Spleen (tissue), 11 donors: ENCODE measurements at regions not wholly inside any gene's neighbourhood (a gene's known extent, or its start where the extent isn't known, plus 50 kb on each side); places are given as distances from the start of the nearest gene placed in this dataset.

Experiments used
- DNase-seq: peaks from one replicate; pipeline ENCODE4 v3.0.0-alpha.2; 2020
- H3K27ac ChIP-seq, 8 donors: fragments of 200-600 bp; sonication (generic) in 7 of 8; 1 replicate in 4 of 8; 2 replicates in 4 of 8; pipeline versions ENCODE4 v1.5.0 to v1.8.0; 2016 to 2021; ENCODE audit warnings: inconsistent platforms in 4 of 8, mild to moderate bottlenecking in 4 of 8, moderate library complexity in 1 of 8
- H3K27me3 ChIP-seq, 7 donors: fragments of 200-600 bp; sonication (generic) in 6 of 7; replicated peaks in 1 of 7; 1 replicate in 4 of 7; 2 replicates in 3 of 7; pipeline versions ENCODE4 v1.5.0 to v1.8.0; 2016 to 2021; ENCODE audit warnings: inconsistent platforms in 3 of 7, mild to moderate bottlenecking in 1 of 7
- H3K36me3 ChIP-seq, 6 donors: fragments of 200-600 bp; sonication (generic) in 5 of 6; 1 replicate in 4 of 6; 2 replicates in 2 of 6; pipeline versions ENCODE4 v1.5.0 to v1.8.0; 2016 to 2021; ENCODE audit warnings: inconsistent platforms in 2 of 6
- H3K4me1 ChIP-seq, 6 donors: fragments of 200-600 bp; sonication (generic) in 5 of 6; 1 replicate in 3 of 6; 2 replicates in 3 of 6; pipeline versions ENCODE4 v1.5.0 to v1.8.0; 2016 to 2021; ENCODE audit warnings: inconsistent platforms in 3 of 6
- H3K4me3 ChIP-seq, 8 donors: fragments of 200-600 bp; sonication (generic) in 7 of 8; 1 replicate in 4 of 8; 2 replicates in 4 of 8; pipeline versions ENCODE4 v1.5.0 to v1.8.0; 2016 to 2021; ENCODE audit warnings: inconsistent platforms in 4 of 8, mild to moderate bottlenecking in 4 of 8, moderate library complexity in 2 of 8
- H3K9me3 ChIP-seq, 8 donors: fragments of 200-600 bp; sonication (generic) in 7 of 8; 1 replicate in 4 of 8; 2 replicates in 4 of 8; pipeline versions ENCODE4 v1.5.0 to v1.8.0; 2016 to 2021; ENCODE audit warnings: inconsistent platforms in 4 of 8
- POLR2A ChIP-seq, 3 donors: fragments of 450-650 bp; IDR thresholded peaks; one replicate each; pipeline ENCODE4 v1.5.1; 2017; ENCODE audit warnings: antibody characterized with exemption in 3 of 3, mild to moderate bottlenecking in 1 of 3
- POLR2AphosphoS5 ChIP-seq, 3 donors: sonication (generic); formaldehyde crosslinking; IDR thresholded peaks; one replicate each; pipeline ENCODE4 v1.5.1; 2017; ENCODE audit warnings: antibody characterized with exemption in 3 of 3
- WGBS, 5 donors: extraction: QIAGEN DNeasy Blood & Tissue Kit in 3 of 5; methylation state at CpG; one replicate each; pipeline versions ENCODE4 v1.1.5 to v1.1.7; 2013 to 2018; 5-methylcytosine and 5-hydroxymethylcytosine counted together
- intact Hi-C: fragments of 100-400 bp; cut with DNase I; formaldehyde crosslinking; loops from one replicate; pipeline ENCODE4 v1.15.0; 2023; ENCODE audit warnings: low total_unique reads
- TF ChIP-seq, protein P1 (sequence below), 11 experiments: fragments of 200-600 bp in 7 of 11; fragments of 450-650 bp in 4 of 11; sonication (generic) in 4 of 11; IDR thresholded peaks in 8 of 11; conservative IDR thresholded peaks in 3 of 11; 1 replicate in 7 of 11; 2 replicates in 4 of 11; pipeline versions ENCODE4 v1.4.0 to v1.8.0; 2016 to 2021; ENCODE audit warnings: antibody characterized with exemption in 11 of 11, inconsistent platforms in 4 of 11, mild to moderate bottlenecking in 1 of 11
- donor health status: healthy with polysubstance abuse.
- donor health status: DM: no; HTN: no; CAD: no; lungs with moderate emphysema.
- donor health status: DM: no; HTN: no; CAD: no.
- donor health status: Bipolar disorder and iron deficiency.
- donor health status: healthy.
- donor health status: DM: no; HTN: no; CAD: no.
- donor health status: DM: yes; HTN: yes; CAD: no.

DNA sequence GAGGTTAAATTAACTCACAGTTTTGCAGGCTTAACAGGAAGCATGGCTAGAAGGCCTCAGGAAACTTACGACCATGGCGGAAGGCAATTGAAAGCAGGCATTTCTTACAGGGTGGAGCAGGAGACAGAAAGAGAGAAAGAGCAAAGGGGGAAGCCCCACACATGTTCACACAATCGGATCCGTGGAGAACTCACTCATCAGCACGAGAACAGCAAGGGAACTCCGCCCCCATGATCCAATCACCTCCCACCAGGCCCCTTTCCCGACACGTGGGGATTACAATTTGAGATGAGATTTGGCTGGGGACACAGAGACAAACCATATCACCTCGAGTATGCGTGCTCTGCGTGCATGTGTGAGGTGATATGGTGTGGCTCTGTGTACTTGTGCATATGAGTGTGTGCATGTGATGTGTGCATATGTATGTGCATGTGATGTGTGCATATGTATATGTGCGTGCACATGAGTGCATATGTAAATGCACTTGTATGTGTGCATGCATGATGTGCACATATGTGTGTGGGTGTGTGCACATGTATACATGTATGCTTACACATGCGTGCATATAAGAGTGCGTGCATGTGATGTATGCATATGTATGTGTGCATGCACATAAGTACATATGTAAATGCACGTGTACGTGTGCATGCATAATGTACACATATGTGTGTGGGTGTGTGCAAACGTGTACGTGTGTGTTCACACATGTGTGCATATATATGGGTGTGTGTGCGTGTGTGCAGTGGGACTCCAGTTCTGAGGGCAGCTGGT, 108.7 kb upstream of the HDAC4 start:
- H3K4me3 ChIP-seq = no peak overlapping the region
- H3K36me3 ChIP-seq = no peaks in the 10 kb centered on the region
- intact Hi-C loops = no loop called here
- H3K9me3 ChIP-seq = no peaks in the 10 kb centered on the region
- H3K4me1 ChIP-seq = peaks cover 0 to 18% (median 0%) of the 10 kb centered on the region in 6 donors
- DNase-seq = no peak
- peaks cover 0 to 4% (median 0%) of the 10 kb centered on the region in 7 donors for H3K27me3 ChIP-seq
- TF ChIP-seq, protein P1, sequence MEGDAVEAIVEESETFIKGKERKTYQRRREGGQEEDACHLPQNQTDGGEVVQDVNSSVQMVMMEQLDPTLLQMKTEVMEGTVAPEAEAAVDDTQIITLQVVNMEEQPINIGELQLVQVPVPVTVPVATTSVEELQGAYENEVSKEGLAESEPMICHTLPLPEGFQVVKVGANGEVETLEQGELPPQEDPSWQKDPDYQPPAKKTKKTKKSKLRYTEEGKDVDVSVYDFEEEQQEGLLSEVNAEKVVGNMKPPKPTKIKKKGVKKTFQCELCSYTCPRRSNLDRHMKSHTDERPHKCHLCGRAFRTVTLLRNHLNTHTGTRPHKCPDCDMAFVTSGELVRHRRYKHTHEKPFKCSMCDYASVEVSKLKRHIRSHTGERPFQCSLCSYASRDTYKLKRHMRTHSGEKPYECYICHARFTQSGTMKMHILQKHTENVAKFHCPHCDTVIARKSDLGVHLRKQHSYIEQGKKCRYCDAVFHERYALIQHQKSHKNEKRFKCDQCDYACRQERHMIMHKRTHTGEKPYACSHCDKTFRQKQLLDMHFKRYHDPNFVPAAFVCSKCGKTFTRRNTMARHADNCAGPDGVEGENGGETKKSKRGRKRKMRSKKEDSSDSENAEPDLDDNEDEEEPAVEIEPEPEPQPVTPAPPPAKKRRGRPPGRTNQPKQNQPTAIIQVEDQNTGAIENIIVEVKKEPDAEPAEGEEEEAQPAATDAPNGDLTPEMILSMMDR (IDR thresholded peaks at IDR 0.05 in 8 of 11, conservative IDR thresholded peaks at IDR 0.05 in 3 of 11) = no peak
- no peak for TF ChIP-seq POLR2AphosphoS5 (IDR thresholded peaks at IDR 0.05)
- no peak for TF ChIP-seq POLR2A (IDR thresholded peaks at IDR 0.05)
- H3K27ac ChIP-seq = no peak overlapping the region
- WGBS, 5 donors = 59 to 64% (median 63%) methylated on average over 19 of the region's 19 CpGs

DNA sequence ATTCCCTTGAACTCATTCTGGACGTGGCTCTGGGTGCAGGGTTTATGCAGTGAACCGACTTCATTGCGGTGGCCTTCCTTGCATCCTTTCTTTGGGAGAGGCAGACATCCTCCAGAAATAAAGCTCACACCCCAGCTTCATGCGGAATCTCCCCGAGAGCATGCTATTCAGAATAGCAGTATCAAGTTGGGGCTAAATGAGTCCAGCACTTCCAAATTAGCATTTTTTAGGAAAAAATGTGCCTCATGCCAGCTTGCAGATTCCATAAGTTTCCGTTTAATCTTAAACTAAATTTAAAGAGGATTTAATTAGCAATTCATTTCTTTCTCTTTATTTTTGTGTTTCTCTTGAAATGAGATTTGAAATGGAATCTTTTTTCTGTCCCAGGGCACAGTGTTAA, 107.4 kb upstream of the HDAC4 start:
- DNase-seq = no peak
- Histone ChIP-seq H3K9me3 (no peaks in the 10 kb centered on the region), H3K27ac (no peak overlapping the region), H3K4me3 (no peak overlapping the region), H3K27me3 (peaks cover 0 to 4% (median 0%) of the 10 kb centered on the region in 7 donors), H3K36me3 (no peaks in the 10 kb centered on the region), H3K4me1 (peaks cover 0 to 27% (median 4%) of the 10 kb centered on the region in 6 donors)
- TF ChIP-seq POLR2A (IDR thresholded peaks at IDR 0.05) (no peak), POLR2AphosphoS5 (IDR thresholded peaks at IDR 0.05) (no peak)
- TF ChIP-seq, protein P1 (IDR thresholded peaks at IDR 0.05 in 8 of 11, conservative IDR thresholded peaks at IDR 0.05 in 3 of 11) = no peak
- WGBS, 5 donors = 84 to 89% (median 89%) methylated on average over 6 of the region's 6 CpGs
- intact Hi-C loops = no loop called here

DNA sequence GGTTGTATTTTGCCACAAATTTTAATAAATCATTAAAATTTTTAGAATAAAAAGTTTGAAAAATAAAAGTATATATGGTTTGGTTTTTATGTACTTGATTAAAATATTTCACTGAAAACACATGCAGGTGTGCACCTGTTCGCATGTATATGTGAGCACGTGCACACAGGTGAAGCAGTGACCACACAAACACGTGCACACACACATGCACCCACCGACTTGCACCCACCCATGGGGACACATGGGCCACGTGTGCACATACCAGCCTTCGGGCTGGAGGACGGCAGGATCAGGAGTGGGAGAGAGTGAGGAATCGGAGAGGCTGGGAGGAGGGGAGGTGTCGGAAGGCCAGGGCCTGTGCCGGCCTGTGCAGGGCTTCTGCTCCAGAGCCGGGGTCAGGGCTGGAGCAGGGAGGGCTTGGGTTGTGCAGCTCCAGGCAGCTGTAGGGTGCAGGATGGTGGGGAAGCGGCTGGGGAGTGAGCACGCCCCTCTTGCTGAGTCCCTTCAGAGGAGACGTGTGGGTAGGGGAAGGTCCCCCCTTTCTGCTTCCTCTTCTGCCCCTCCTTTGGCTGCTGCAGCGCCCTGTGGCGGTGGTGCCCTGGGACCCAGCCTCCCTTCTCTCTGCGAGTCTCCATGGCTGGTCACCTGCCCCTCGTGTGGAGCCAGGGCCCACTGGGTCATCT, 106.9 kb upstream of the HDAC4 start:
- TF ChIP-seq POLR2A (IDR thresholded peaks at IDR 0.05) (no peak), POLR2AphosphoS5 (IDR thresholded peaks at IDR 0.05) (no peak)
- TF ChIP-seq, protein P1 (IDR thresholded peaks at IDR 0.05 in 8 of 11, conservative IDR thresholded peaks at IDR 0.05 in 3 of 11) = no peak
- intact Hi-C loops = no loop called here
- 61 to 71% (median 65%) methylated on average over 16 to 18 of the region's 18 CpGs for WGBS, 5 donors
- peaks cover 0 to 33% (median 5%) of the 10 kb centered on the region in 6 donors for H3K4me1 ChIP-seq
- H3K36me3 ChIP-seq = no peaks in the 10 kb centered on the region
- H3K4me3 ChIP-seq = no peak overlapping the region
- no peak overlapping the region for H3K27ac ChIP-seq
- no peaks in the 10 kb centered on the region for H3K9me3 ChIP-seq
- no peak for DNase-seq
- peaks cover 0 to 4% (median 0%) of the 10 kb centered on the region in 7 donors for H3K27me3 ChIP-seq

DNA sequence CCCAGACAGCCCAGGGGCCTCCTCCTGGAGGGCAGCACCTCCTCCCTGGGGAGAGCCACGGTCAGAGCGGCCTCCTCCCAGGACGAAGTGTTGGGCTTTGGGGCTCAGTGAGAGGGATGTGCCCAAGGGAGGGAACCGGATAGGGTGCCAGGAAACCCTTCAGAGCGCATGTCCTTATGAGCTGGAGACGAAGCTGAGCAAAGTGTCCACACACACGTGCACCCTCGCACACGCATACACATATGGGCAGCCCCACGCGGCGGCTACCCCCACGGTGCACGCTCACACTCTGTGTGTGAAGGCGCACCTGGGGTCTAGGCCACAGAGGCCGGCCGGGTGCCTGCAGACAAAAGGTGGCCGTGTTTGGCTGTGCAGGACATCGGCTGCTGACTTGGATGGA, 106.1 kb upstream of the HDAC4 start:
- DNase-seq = no peak
- intact Hi-C loops = no loop called here
- no peaks in the 10 kb centered on the region for H3K36me3 ChIP-seq
- peaks cover 0 to 40% (median 5%) of the 10 kb centered on the region in 6 donors for H3K4me1 ChIP-seq
- peaks cover 0 to 4% (median 0%) of the 10 kb centered on the region in 7 donors for H3K27me3 ChIP-seq
- H3K9me3 ChIP-seq = no peaks in the 10 kb centered on the region
- H3K4me3 ChIP-seq = no peak overlapping the region
- 88 to 93% (median 91%) methylated on average over 16 to 19 of the region's 19 CpGs for WGBS, 5 donors
- H3K27ac ChIP-seq = no peak overlapping the region
- no peak for TF ChIP-seq POLR2A (IDR thresholded peaks at IDR 0.05)
- TF ChIP-seq, protein P1 (IDR thresholded peaks at IDR 0.05 in 8 of 11, conservative IDR thresholded peaks at IDR 0.05 in 3 of 11) = no peak
- no peak for TF ChIP-seq POLR2AphosphoS5 (IDR thresholded peaks at IDR 0.05)
